Ovary (tissue), 3 donors: ENCODE measurements at regions not wholly inside any gene's neighbourhood (a gene's known extent, or its start where the extent isn't known, plus 50 kb on each side); places are given as distances from the start of the nearest gene placed in this dataset.

Experiments used
- CTCF ChIP-seq, 3 donors: fragments of 450-650 bp in 2 of 3; fragments of 200-600 bp in 1 of 3; IDR thresholded peaks; one replicate each; pipeline versions ENCODE4 v1.5.1 to v1.8.0; 2016 to 2022; ENCODE audit warnings: antibody characterized with exemption in 3 of 3, mild to moderate bottlenecking in 1 of 3
- POLR2A ChIP-seq: fragments of 450-650 bp; IDR thresholded peaks from one replicate; pipeline ENCODE4 v1.6.1; 2017; ENCODE audit warnings: antibody characterized with exemption, mild to moderate bottlenecking, moderate library complexity
- donor health status: DM: no; HTN: no; CAD: no.

- TF ChIP-seq POLR2A (no peak), CTCF (IDR thresholded peaks at IDR 0.05) (no peak)
Observed at GRCh38 chrX:107504006-107504405, 54.6 kb downstream of the FRMPD3 start.
